Fibroblast of skin of left biceps (primary cell): ENCODE measurements at regions not wholly inside any gene's neighbourhood (a gene's known extent, or its start where the extent isn't known, plus 50 kb on each side); places are given as distances from the start of the nearest gene placed in this dataset.

Source experiments
- DNase-seq, 2 experiments: peaks; one replicate each; pipeline ENCODE4 v3.0.0-alpha.2; 2013; ENCODE audit warnings: low read depth in 2 of 2

DNA sequence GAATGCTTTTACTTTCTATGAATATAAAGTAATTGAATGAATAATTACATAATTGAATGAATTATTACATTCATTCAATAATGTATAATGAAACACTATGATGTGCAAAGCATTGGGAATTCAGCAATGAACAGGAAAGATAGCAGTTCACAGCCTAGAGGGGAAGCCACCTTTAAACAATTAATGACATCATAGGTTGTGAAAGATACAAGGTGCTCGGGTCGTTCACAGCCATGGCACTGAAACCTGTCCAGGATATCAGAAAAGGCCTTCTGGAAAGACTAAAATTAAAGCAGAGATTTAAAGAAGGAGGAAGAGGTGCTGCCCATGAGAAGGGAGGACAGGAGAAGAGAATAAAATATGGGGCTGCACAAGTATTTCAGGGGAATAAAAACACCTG lies 171.4 kb upstream of the KLF4 start:
- DNase-seq: no peak

DNA sequence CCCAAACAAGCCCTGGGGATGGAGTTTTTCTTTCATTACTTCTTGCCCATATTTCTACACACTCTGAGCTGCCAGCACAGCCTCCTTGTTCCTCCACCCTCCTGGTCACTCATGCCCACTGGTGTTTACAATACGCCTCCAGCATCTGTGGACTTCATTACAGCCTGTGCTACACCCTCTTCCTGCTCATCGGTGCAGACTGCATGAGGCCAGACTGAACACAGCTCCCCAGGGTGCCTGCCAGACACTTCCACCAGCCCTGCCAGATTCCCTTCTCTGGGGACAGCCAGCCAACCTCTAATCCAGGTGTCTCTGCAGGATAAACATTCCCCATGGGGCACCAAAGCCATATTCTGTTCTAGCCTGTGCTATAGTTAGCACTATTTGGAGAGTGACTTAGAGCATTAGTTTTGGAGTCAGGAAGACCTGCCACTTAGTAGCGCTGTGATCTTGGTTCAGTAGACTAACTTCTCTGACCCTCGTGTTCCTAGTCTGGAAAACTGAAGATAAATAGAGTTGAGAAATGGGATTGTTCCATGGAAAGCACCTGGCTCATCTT lies 163.8 kb upstream of the KLF4 start:
- no peak for DNase-seq

DNA sequence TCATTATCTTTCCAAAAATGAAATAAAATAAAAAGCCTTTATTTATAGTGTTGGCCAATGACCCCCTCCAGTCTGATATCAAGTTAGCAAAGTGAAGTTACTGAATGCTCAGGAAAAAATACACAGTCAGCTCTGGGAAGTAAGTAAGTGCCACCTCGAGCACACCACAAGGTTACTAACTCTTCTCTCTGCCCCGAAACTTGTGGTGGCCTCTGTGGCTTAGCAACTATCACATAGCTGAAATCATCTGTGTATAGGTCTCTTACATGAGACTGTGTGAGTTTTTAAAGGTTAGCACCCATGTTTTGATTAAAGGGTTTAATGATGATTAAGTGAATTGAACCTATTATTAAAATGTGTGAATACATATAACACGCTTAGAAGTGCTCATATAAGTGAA lies 161.4 kb upstream of the KLF4 start:
- DNase-seq: no peak

DNA sequence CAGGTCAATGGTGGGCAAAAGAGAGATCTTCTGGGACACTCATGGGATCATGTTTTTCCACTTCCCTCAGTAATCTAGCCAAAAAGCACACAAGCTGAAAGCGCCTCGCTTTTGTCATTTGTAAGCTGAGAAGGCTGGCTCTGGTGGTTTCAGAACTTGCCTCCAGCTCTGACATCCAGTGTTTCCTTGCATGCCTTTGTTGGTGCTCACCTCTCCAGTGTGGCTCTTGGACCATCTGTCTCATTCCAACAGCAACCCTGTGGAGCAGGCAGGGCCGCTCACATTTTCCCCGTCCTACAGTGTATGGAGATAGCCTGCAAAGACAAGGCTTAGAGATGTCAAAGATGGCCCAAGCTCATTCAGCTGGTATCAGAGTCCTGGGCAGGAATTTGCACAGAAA lies 160.8 kb upstream of the KLF4 start:
- DNase-seq: no peak

DNA sequence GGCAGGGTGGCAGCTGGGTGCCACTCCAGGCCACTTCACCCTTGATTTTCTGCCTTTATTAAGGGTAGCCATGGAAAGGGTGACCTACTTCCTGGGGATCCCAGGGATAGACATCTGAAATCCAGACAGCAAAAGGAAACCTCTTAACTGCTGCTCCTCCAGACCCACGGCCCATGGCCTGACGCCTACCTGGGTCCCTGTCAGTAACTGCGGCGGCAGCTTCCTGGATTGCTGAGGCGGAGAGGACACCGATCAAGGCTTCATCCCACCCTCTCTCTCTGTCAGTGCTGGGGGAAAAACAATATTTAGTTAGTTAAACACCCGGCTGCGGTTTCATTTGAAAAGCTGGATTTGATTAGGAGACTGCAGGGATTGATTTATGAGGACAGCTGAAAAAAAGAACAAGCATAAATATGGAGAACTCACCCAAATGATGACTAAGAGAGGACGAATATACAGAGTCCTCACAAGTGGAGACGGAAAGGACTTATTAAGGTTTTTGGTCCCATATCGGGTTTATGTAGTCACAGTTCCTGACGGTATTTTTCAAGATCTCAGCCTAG lies 158.7 kb upstream of the KLF4 start:
- DNase-seq: peak; percentile 75 to 77

DNA sequence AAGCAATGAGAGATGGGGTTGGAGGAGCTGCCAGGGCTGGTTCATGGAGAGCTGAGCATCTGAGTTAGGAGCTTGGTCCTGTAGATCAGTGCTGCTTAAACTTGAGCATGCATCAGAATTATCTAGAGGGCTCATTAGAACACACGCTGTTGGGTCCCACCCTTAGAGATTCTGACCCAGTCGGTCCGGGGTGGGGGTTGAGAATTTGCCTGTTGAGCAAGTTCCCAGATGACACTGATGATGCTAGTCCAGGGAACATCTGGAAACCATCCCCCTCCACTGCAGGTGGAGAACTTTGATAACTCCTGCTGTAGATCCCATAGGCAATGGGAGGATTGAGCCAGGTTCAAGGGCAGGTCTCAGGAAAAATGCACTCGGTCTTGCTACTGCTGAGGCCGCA lies 158.0 kb upstream of the KLF4 start:
- no peak for DNase-seq

DNA sequence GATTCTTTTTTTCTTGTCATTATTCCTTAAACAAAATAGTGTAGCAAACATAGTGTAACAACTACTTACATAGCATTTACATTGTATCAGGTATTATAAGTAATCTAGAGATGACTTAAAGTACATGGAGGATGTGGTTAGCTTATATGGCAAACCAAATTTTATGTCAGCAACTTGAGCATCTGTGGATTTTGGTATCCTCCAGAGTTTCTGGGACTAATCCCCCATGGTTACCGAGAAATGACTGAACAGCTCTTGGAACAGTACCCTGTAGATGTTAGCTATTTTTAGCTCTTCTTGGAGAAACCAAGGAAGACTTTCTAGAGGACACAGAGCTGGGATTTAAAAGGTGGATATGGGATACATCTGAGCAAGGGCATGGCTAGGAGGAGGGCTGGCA lies 157.6 kb upstream of the KLF4 start:
- DNase-seq: peak in 1 of 2 experiments; percentile 34

DNA sequence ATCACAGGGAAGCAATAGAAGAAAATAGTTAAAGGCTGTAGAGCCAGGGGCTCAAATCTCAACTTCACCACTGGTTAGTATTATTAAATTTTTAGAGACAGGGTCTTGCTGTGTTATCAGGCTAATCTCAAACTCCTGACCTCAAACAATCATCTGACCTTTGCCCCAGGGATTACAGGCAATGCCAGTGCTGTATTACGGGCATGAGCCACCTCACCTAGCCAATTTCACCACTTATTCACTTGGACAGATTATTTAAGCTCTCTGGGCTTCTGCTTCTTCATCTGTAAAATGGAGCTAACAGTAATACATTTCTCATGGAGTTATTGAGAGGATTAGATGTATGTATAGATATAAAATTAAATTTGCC lies 155.9 kb upstream of the KLF4 start:
- DNase-seq: no peak

DNA sequence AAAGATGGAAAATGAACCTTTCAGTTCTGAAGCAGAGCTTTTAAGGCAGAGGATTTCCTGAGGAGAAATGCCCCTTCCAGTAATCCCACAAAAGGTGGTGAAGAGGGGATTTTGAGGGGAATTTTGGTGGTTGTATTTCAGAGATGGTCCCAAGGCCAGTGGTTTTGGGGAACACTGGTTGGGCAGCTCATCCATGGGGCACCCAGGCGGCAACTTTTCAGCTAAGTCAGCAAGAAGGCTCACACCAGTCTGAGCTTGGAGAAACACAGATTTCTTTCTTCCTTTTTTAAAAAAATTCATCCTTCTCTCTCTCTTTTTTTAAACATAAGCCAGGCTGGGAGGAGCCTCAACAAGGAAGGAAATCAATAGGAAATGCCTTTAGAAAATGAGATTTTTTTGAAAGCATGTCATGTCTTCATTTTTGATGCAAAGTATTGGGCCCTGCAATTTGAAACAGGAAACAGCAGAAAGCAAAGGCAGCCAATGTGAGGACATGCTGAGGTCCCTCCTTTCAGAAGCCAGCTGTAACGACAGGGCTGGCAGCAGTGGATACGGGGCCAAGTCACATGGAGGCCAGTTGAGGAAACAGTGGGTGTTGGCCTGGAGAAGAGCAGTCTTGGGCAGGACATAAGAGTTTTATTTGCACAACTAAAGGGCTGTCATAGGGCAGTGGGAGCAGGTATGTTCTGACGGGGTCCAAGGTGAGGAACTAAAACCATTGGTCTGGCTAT lies 155.3 kb upstream of the KLF4 start:
- DNase-seq: no peak

DNA sequence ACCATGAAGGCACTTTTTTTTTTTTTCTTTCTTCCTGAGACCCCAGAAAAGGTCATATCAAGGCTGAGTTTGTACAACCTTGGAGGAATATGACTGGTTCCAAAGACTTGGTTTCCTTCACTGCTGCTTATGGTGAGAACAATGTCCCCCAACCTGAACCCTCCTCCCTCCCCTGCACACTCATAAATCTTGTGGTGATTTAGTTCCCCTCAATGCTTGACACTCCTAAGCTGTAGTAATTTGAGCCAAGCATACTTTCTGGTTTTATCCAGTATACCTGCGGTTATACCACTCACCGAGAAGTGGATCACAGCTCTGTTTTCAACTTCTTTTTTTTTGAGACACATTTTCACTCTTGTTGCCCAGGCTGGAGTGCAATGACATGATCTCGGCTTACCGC lies 149.9 kb upstream of the KLF4 start:
- DNase-seq: no peak

DNA sequence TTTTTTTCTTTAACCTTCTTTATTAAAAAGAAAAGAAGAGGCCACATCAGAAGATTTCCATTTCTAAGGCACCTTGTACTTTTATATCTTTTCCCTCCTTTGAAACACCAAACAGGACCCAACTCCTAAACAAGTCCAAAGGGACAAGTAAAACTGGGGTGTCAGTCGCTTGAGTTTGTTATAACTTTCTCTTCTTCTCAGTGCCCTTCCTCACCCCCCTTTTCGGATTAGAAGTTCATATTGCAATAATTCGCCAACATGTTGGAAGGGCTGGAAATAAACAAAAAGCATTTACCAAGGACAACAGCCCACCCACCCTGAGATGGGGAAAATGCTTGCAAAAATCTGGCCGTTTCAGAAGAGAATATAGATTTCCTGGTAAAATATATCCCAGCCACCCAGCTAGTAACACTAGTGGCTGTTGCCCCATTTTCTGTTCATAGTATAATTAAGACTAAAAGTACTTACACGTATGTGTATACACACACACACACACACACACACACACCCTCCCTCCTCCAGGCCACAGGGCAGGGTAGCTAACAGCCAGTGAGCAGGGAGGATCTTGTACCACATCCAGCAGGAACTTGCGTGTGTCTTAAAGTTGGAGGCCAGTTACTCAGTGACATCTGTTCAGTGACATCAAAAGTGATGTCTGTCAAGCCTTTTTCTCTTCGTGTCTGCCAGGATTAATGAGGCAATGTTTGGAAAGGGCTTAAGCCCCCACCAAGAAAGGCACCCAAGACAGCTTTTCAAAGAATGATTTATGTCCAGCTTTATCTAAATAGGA lies 149.1 kb upstream of the KLF4 start:
- no peak for DNase-seq

DNA sequence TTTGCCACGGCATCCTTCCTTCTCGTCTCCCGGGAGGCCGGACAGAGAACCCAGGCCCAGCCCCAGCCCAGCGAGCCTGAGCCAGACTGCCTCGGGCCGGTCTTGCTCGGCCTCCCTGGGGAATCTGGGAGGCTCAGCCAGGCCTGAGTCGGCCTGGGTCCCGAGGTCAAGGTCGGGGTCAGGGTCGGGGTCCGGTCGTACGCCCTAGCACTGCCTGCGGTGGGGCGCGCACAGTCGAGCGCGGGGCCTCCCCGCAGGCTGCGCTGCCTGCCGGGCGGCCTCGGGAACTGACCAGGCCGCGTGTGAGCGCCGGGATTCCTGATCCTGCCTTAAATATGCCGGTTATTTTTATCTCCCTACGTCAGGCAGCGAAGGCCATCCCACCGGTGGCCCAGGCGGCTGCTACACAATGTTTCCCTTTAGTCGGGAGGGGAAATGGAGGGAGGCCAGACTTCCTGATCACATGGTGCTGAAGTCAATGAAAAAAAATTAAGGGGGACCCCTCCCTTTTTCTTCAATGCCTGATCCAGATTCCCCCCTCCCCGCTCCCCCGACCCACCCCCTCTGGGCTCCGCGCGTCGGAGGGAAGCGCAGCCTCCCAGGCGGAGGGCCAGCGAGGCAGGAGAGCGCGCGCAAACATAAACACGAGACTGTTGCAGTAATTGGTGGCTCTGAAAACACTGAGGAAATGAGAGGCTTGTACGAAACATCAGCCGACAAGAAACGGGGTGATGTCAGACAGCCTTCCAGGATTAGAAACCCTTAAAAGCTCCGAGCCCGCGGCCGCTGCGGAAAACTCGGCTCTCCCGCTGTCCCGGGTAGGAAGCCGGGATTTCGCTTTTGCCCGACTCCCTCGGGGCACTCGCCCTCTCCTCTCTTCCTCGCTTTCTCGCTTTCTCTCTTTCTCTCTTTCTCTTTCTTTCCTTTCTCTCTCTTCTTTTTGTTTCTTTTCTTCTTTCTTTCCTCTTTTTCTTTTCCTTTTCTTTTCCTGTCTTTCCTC lies 148.2 kb upstream of the KLF4 start:
- peak; percentile 95 to 96 for DNase-seq

DNA sequence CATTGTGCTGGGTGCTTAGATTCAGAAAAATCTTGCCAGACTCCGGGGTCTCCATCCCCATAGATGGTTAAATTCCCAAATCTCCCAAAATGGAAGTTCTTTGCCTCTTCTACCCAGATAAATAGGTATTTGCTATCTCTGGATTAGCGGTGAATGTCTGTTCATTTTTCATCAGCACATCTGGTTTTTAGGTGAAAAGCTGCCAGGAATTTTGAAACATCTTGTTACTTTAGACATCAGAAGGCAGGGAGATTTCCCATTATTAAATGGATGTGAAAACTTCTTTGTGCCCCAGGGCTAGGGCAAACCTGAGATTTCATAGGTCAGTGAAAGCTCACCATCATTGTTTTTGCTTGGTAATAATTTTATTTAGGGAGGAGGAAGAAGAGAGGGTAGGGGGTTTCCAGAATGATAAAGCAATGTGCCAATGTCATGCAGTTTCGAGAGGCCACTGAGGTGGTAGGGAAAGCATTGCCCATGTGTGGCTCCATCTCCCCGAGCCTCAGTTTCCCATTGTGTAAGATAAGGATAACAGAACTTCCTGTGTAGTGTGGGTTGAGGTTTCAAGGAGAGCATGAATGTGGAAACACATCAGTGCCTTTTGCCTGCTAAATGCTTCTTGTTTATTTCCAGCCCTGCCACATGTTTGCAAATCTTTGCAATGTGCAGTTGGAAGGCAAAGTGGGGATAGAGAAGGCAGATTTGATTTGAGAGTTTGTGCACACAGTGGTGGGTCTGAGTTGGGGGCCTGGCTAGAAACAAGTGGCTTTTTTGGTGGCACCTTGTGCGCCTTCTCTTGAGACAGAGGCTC lies 147.2 kb upstream of the KLF4 start:
- no peak for DNase-seq

DNA sequence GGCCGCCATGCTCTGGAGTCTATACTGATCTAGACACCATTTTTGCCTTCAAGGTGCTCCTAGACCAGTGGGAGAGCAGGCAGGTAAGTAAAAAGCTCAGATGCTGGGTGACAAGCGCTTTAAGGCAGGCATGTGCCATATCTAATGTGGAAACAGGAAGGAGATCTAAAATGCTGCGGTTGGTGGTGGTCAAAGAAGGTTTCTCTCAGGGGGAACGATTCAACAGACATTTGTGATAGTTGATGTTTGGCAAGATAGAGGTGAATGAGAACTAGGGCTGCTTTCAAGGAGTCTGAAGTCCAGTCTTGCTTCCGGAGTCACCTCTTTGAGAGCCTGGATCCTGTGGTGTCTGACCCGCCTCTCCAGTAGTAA lies 146.2 kb upstream of the KLF4 start:
- DNase-seq: no peak

DNA sequence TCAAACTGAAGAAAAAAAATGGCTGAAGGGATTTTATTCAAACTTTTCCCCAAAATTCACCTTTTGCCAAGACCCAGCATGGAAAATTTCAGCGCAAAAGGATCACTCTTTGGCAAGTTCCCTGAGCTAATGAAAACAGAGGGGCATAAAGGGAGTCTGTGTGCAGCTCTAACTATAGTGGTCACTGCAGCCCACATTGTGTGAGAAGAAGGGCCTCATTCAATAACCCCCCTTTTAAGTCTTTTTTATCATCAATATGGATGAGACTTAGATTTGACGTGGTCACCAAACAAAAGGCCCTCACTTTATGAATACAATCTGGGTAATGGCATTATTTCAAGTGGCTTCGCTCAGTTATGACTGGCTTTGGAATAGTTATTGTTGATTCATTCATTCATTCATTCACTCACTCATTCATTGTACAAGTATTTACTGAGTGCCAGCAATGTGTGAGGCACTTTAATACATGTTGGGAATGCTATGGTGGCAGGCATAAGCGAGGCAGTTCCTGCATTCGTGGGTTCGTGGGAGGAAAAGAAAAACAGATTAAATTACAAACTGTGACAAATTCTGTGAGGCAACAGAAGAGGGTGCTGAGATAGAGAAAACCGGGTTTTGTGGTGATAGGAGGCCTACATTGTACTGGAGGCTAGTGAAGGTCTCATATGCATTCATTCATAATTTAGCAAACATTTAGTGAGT lies 145.7 kb upstream of the KLF4 start:
- no peak for DNase-seq

DNA sequence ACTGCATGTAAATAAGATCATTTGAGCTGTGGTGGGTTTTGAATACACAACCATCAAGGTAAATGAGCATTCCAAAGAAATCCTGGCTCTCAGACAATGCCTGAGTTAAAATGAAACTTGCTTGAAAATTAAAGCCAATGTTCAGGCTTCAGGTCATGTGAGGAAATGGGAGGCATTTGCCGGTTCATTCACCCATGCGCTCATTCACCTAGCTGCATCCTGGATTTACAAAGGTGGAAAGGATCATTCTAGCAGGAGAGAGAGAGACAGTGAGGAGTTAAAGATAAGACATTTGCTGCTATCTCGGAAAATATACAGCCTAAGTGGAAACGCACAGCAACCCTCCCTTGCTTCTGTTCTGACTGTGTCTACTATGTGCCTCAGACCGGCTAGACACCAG lies 143.8 kb upstream of the KLF4 start:
- no peak for DNase-seq

DNA sequence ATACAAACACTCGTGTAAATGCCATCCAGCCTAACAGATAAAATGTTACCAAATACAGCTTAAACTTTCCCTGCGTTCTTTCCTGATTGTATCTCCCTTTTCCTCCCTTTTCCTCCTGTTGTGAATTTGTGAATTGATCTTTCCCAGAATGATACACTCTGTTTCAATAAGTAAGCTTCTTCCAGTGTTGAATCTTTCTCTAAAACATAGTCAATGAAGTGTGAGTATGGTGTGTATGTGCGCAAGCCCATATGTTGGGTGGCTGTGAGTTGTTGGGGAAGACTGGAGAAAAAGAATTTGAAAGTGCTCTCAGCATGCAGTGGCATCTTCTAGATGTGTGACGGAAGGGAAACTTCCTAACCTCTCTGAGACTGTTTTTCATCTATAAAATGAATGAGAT lies 143.1 kb upstream of the KLF4 start:
- no peak for DNase-seq

DNA sequence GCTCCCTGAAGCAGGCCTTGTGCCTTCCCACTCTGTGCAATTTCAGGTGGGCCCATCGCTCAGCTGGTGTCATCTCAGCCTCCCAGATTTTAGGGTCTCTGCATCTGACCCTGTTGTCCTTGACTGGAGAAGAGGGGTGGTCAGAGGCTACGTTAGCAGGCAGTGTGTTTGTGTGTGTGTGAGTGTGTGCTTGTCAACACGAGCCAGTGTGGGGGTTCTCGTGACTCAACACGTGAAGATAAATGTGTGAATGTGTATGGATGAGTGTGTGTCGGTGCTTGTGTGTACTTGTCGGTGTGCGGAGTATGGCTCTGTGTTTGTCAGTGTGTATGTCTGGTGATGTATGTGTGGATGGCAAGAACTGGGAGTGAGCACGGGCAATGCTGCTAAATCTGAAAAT lies 142.6 kb upstream of the KLF4 start:
- no peak for DNase-seq

DNA sequence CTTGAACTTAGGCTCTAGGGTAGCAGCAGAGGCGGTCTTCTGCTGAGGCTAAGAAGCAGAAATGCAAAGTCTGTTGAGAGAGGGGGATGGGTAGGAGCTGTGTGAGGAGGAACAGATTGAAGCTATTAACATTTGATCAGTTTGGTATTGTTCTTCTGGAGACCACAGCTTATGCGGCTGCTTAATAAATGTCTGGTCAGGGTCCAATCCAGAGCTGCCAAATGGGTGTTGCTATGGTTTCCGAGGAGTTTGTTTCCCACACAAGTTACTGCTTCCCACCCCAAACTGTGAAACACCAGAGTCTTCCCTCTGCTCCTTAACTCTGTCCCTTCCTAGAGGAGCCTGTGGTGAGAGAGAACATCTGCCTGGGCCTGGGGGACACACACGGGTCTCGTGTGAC lies 142.2 kb upstream of the KLF4 start:
- DNase-seq: peak; percentile 52 to 69

DNA sequence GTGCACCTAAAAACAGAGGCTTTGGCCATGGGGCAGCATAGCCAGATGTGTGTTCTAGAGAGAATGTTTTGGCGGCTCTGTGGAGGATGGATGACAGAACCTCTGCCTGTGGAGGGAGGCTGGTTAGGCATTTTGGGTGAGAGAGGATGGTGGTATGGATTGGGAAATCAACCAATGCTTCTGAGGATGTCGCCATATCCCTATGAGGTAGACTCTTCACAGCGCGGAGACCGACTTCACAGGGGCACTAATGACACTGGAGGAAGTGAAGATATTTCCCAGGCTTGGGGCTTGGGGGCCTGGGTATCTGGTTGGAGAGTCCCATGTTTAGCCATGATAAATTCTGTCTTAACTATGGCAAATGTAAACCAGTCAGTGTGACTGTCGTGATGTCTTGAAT lies 140.6 kb upstream of the KLF4 start:
- no peak for DNase-seq
